ENCODE measurements at regions not wholly inside any gene's neighbourhood (a gene's known extent, or its start where the extent isn't known, plus 50 kb on each side); places are given as distances from the start of the nearest gene placed in this dataset.

GRCh38 chr11:28526406-28526751, 418.2 kb downstream of the METTL15 start:
- ATAC-seq (no peak), DNase-seq (no peak)
- H3K4me1 Mint-ChIP-seq = no peaks in the 10 kb centered on the region
- ChIA-PET CTCF (no interaction called here), POLR2A (no interaction called here)
- H3K27ac Mint-ChIP-seq = no peak overlapping the region
- H3K27me3 Mint-ChIP-seq = no peaks in the 10 kb centered on the region
- H3K4me3 Mint-ChIP-seq = no peak overlapping the region
- peaks cover 17% of the 10 kb centered on the region for H3K9me3 Mint-ChIP-seq (ENCODE audit: low read depth)
- intact Hi-C loops (cut with DNase I, micrococcal nuclease) = no loop called here
- no peaks in the 10 kb centered on the region for H3K36me3 Mint-ChIP-seq (ENCODE audit: low read depth)

GRCh38 chr11:28525636-28526405, 417.6 kb downstream of the METTL15 start:
- no peaks in the 10 kb centered on the region for H3K36me3 Mint-ChIP-seq (ENCODE audit: low read depth)
- no peaks in the 10 kb centered on the region for H3K4me1 Mint-ChIP-seq
- DNase-seq (no peak), ATAC-seq (no peak)
- H3K9me3 Mint-ChIP-seq (ENCODE audit: low read depth) = peaks cover 17% of the 10 kb centered on the region
- ChIA-PET CTCF (interaction anchor here (0.6 to 1.2 kb wide), 2 partner anchors 22 to 428 kb away, joined by 3 to 5 read pairs; no protein-coding TSS in a partner anchor), POLR2A (no interaction called here)
- H3K27ac Mint-ChIP-seq = no peak overlapping the region
- intact Hi-C loops (cut with DNase I, micrococcal nuclease) = no loop called here
- no peaks in the 10 kb centered on the region for H3K27me3 Mint-ChIP-seq
- no peak overlapping the region for H3K4me3 Mint-ChIP-seq

GRCh38 chr11:28524098-28524497, 415.9 kb downstream of the METTL15 start:
- DNase-seq (no peak), ATAC-seq (no peak)
- no peaks in the 10 kb centered on the region for H3K27me3 Mint-ChIP-seq
- peaks cover 17% of the 10 kb centered on the region for H3K9me3 Mint-ChIP-seq (ENCODE audit: low read depth)
- CTCF ChIA-PET = no interaction called here
- no peak overlapping the region for H3K27ac Mint-ChIP-seq
- no peaks in the 10 kb centered on the region for H3K4me1 Mint-ChIP-seq
- H3K36me3 Mint-ChIP-seq (ENCODE audit: low read depth) = no peaks in the 10 kb centered on the region
- H3K4me3 Mint-ChIP-seq = no peak overlapping the region
- POLR2A ChIA-PET = no interaction called here
- intact Hi-C loops (cut with DNase I, micrococcal nuclease) = no loop called here

- CTCF ChIA-PET = no interaction called here
- Mint-ChIP-seq H3K36me3 (ENCODE audit: low read depth) (no peaks in the 10 kb centered on the region), H3K4me3 (no peak overlapping the region), H3K9me3 (ENCODE audit: low read depth) (peaks cover 12% of the 10 kb centered on the region), H3K4me1 (no peaks in the 10 kb centered on the region), H3K27ac (no peak overlapping the region), H3K27me3 (no peaks in the 10 kb centered on the region)
- DNase-seq = no peak
- POLR2A ChIA-PET = no interaction called here
- no peak for ATAC-seq
- intact Hi-C loops (cut with DNase I, micrococcal nuclease) = no loop called here
Measured at GRCh38 chr11:28521075-28521474, 412.9 kb downstream of the METTL15 start.

GRCh38 chr11:28520291-28520690, 412.1 kb downstream of the METTL15 start:
- no peak for DNase-seq
- no peak for ATAC-seq
- Mint-ChIP-seq H3K27me3 (no peaks in the 10 kb centered on the region), H3K36me3 (ENCODE audit: low read depth) (no peaks in the 10 kb centered on the region), H3K9me3 (ENCODE audit: low read depth) (peaks cover 10% of the 10 kb centered on the region), H3K4me3 (no peak overlapping the region), H3K27ac (no peak overlapping the region), H3K4me1 (no peaks in the 10 kb centered on the region)
- ChIA-PET POLR2A (no interaction called here), CTCF (no interaction called here)
- intact Hi-C loops (cut with DNase I, micrococcal nuclease) = no loop called here

- ATAC-seq = no peak
- ChIA-PET POLR2A (no interaction called here), CTCF (no interaction called here)
- H3K36me3 Mint-ChIP-seq (ENCODE audit: low read depth) = no peaks in the 10 kb centered on the region
- no peak for DNase-seq
- H3K27ac Mint-ChIP-seq = no peak overlapping the region
- H3K4me3 Mint-ChIP-seq = no peak overlapping the region
- peaks cover 2% of the 10 kb centered on the region for H3K9me3 Mint-ChIP-seq (ENCODE audit: low read depth)
- no peaks in the 10 kb centered on the region for H3K4me1 Mint-ChIP-seq
- intact Hi-C loops (cut with DNase I, micrococcal nuclease) = no loop called here
- no peaks in the 10 kb centered on the region for H3K27me3 Mint-ChIP-seq
Measured at GRCh38 chr11:28518825-28519224, 410.6 kb downstream of the METTL15 start.

- ChIA-PET POLR2A (no interaction called here), CTCF (interaction anchor here (1.1 kb wide), 1 partner anchor 49 kb away, joined by 3 read pairs; no protein-coding TSS in a partner anchor)
- H3K27ac Mint-ChIP-seq = no peak overlapping the region
- intact Hi-C loops (cut with DNase I, micrococcal nuclease) = no loop called here
- DNase-seq = no peak
- no peak overlapping the region for H3K4me3 Mint-ChIP-seq
- no peaks in the 10 kb centered on the region for H3K36me3 Mint-ChIP-seq (ENCODE audit: low read depth)
- H3K27me3 Mint-ChIP-seq = no peaks in the 10 kb centered on the region
- H3K9me3 Mint-ChIP-seq (ENCODE audit: low read depth) = peaks cover 7% of the 10 kb centered on the region
- ATAC-seq = no peak
- no peaks in the 10 kb centered on the region for H3K4me1 Mint-ChIP-seq
Measured at GRCh38 chr11:28517621-28518020, 409.4 kb downstream of the METTL15 start.

GRCh38 chr11:28514391-28514790, 406.2 kb downstream of the METTL15 start:
- CTCF ChIA-PET = no interaction called here
- H3K4me1 Mint-ChIP-seq = no peaks in the 10 kb centered on the region
- intact Hi-C loops (cut with DNase I, micrococcal nuclease) = no loop called here
- H3K27me3 Mint-ChIP-seq = no peaks in the 10 kb centered on the region
- POLR2A ChIA-PET = no interaction called here
- DNase-seq = no peak
- peaks cover 9% of the 10 kb centered on the region for H3K9me3 Mint-ChIP-seq (ENCODE audit: low read depth)
- no peak for ATAC-seq
- no peak overlapping the region for H3K4me3 Mint-ChIP-seq
- no peaks in the 10 kb centered on the region for H3K36me3 Mint-ChIP-seq (ENCODE audit: low read depth)
- no peak overlapping the region for H3K27ac Mint-ChIP-seq

GRCh38 chr11:28512143-28512756, 404.1 kb downstream of the METTL15 start:
- H3K27ac Mint-ChIP-seq = no peak overlapping the region
- no peaks in the 10 kb centered on the region for H3K27me3 Mint-ChIP-seq
- ATAC-seq (no peak), DNase-seq (no peak)
- H3K4me1 Mint-ChIP-seq = no peaks in the 10 kb centered on the region
- intact Hi-C loops (cut with DNase I, micrococcal nuclease) = no loop called here
- POLR2A ChIA-PET = no interaction called here
- CTCF ChIA-PET = no interaction called here
- H3K9me3 Mint-ChIP-seq (ENCODE audit: low read depth) = peaks cover 12% of the 10 kb centered on the region
- H3K4me3 Mint-ChIP-seq = no peak overlapping the region
- peaks cover 1% of the 10 kb centered on the region for H3K36me3 Mint-ChIP-seq (ENCODE audit: low read depth)

- CTCF ChIA-PET = no interaction called here
- peaks cover 4% of the 10 kb centered on the region for H3K9me3 Mint-ChIP-seq (ENCODE audit: low read depth)
- intact Hi-C loops (cut with DNase I, micrococcal nuclease) = no loop called here
Measured at GRCh38 chr11:28505232-28505631, 397.0 kb downstream of the METTL15 start.

GRCh38 chr11:28504555-28505110, 396.4 kb downstream of the METTL15 start:
- Mint-ChIP-seq H3K27me3 (no peaks in the 10 kb centered on the region), H3K9me3 (ENCODE audit: low read depth) (peaks cover 4% of the 10 kb centered on the region), H3K4me1 (no peaks in the 10 kb centered on the region), H3K27ac (no peak overlapping the region), H3K4me3 (no peak overlapping the region), H3K36me3 (ENCODE audit: low read depth) (peaks cover 1% of the 10 kb centered on the region)
- ChIA-PET POLR2A (no interaction called here), CTCF (interaction anchor here (1.2 kb wide), 1 partner anchor 21 kb away, joined by 5 read pairs; no protein-coding TSS in a partner anchor)
- DNase-seq (no peak), ATAC-seq (no peak)
- intact Hi-C loops (cut with DNase I, micrococcal nuclease) = no loop called here

More at GRCh38 chr11:28505232-28505631, 397.0 kb downstream of the METTL15 start:
- ATAC-seq (no peak), DNase-seq (no peak)
- POLR2A ChIA-PET = no interaction called here
- Mint-ChIP-seq H3K36me3 (ENCODE audit: low read depth) (peaks cover 1% of the 10 kb centered on the region), H3K4me3 (no peak overlapping the region), H3K4me1 (no peaks in the 10 kb centered on the region), H3K27me3 (no peaks in the 10 kb centered on the region), H3K27ac (no peak overlapping the region)

- Mint-ChIP-seq H3K9me3 (ENCODE audit: low read depth) (peaks cover 4% of the 10 kb centered on the region), H3K27ac (no peak overlapping the region), H3K4me1 (no peaks in the 10 kb centered on the region), H3K36me3 (ENCODE audit: low read depth) (no peaks in the 10 kb centered on the region), H3K4me3 (no peak overlapping the region), H3K27me3 (no peaks in the 10 kb centered on the region)
- ChIA-PET POLR2A (no interaction called here), CTCF (no interaction called here)
- ATAC-seq (no peak), DNase-seq (no peak)
- intact Hi-C loops (cut with DNase I, micrococcal nuclease) = no loop called here
Measured at GRCh38 chr11:28495333-28495732, 387.1 kb downstream of the METTL15 start.

All from activated CD4-positive, alpha-beta T cell treated with anti-CD3 and anti-CD28 coated beads for 36 hours (primary cell).